ENCODE measurements at regions not wholly inside any gene's neighbourhood (a gene's known extent, or its start where the extent isn't known, plus 50 kb on each side); places are given as distances from the start of the nearest gene placed in this dataset.

- ATAC-seq (peak; percentile 34), DNase-seq (no peak)
- intact Hi-C loops (cut with DNase I) = no loop called here
- no peaks in the 10 kb centered on the region for H3K9me3 ChIP-seq
- H3K36me3 ChIP-seq = no peaks in the 10 kb centered on the region
- no peak for TF ChIP-seq CTCF (IDR thresholded peaks at IDR 0.05)
- peaks cover 0 to 20% of the 10 kb centered on the region in 2 donors for H3K27me3 ChIP-seq
- H3K27ac ChIP-seq = no peak overlapping the region
- H3K4me1 ChIP-seq = no peaks in the 10 kb centered on the region
- H3K4me3 ChIP-seq = no peak overlapping the region
Measured at GRCh38 chr20:47929368-47930115, 144.3 kb upstream of the SULF2 start.

- Histone ChIP-seq H3K27ac (no peak overlapping the region), H3K36me3 (no peaks in the 10 kb centered on the region), H3K4me1 (no peaks in the 10 kb centered on the region), H3K9me3 (no peaks in the 10 kb centered on the region), H3K27me3 (peaks cover 0 to 28% of the 10 kb centered on the region in 2 donors), H3K4me3 (no peak overlapping the region)
- DNase-seq (no peak), ATAC-seq (no peak)
- no peak for TF ChIP-seq CTCF (IDR thresholded peaks at IDR 0.05)
- intact Hi-C loops (cut with DNase I) = no loop called here
Measured at GRCh38 chr20:47927944-47928343, 142.7 kb upstream of the SULF2 start.

GRCh38 chr20:47927385-47927851 lies 142.1 kb upstream of the SULF2 start:
- no peak for TF ChIP-seq CTCF (IDR thresholded peaks at IDR 0.05)
- intact Hi-C loops (cut with DNase I) = no loop called here
- Histone ChIP-seq H3K36me3 (no peaks in the 10 kb centered on the region), H3K4me1 (no peaks in the 10 kb centered on the region), H3K4me3 (no peak overlapping the region), H3K9me3 (no peaks in the 10 kb centered on the region), H3K27ac (no peak overlapping the region), H3K27me3 (peaks cover 0 to 30% of the 10 kb centered on the region in 2 donors)
- ATAC-seq = no peak
- DNase-seq = no peak

- Histone ChIP-seq H3K36me3 (no peaks in the 10 kb centered on the region), H3K4me1 (no peaks in the 10 kb centered on the region), H3K4me3 (no peak overlapping the region), H3K27ac (no peak overlapping the region), H3K27me3 (peaks cover 0 to 33% of the 10 kb centered on the region in 2 donors), H3K9me3 (no peaks in the 10 kb centered on the region)
- DNase-seq (no peak), ATAC-seq (no peak)
- intact Hi-C loops (cut with DNase I) = no loop called here
- no peak for TF ChIP-seq CTCF (IDR thresholded peaks at IDR 0.05)
Measured at GRCh38 chr20:47926731-47927130, 141.4 kb upstream of the SULF2 start.

- no peak for DNase-seq
- Histone ChIP-seq H3K4me3 (no peak overlapping the region), H3K36me3 (no peaks in the 10 kb centered on the region), H3K9me3 (no peaks in the 10 kb centered on the region), H3K27me3 (peaks cover 0 to 40% of the 10 kb centered on the region in 2 donors), H3K27ac (no peak overlapping the region), H3K4me1 (no peaks in the 10 kb centered on the region)
- no peak for ATAC-seq
- TF ChIP-seq CTCF (IDR thresholded peaks at IDR 0.05) = no peak
- intact Hi-C loops (cut with DNase I) = no loop called here
Measured at GRCh38 chr20:47925593-47925992, 140.3 kb upstream of the SULF2 start.
